GM06990 (cell line): ENCODE measurements at regions not wholly inside any gene's neighbourhood (a gene's known extent, or its start where the extent isn't known, plus 50 kb on each side); places are given as distances from the start of the nearest gene placed in this dataset.

Experiments
- DNase-seq: peaks from one replicate; pipeline ENCODE4 v3.0.0-alpha.2; 2011; ENCODE audit not compliant: insufficient read length; ENCODE audit errors: extremely low read depth
- H3K27me3 ChIP-seq: replicated peaks from 2 replicates; pipeline ENCODE4 v1.6.0; 2011; ENCODE audit warnings: low read length; ENCODE audit not compliant: control insufficient read depth, insufficient read depth
- H3K36me3 ChIP-seq: 2 replicates; pipeline ENCODE4 v1.5.1; 2011; ENCODE audit warnings: low read length; ENCODE audit not compliant: control insufficient read depth, insufficient read depth
- H3K4me3 ChIP-seq: replicated peaks from 2 replicates; pipeline ENCODE4 v1.5.1; 2011; ENCODE audit warnings: low read depth, mild to moderate bottlenecking, control low read depth, low read length
- CTCF ChIP-seq: IDR thresholded peaks from 2 replicates; pipeline ENCODE4 v1.5.1; 2011; ENCODE audit warnings: low read length, control low read depth, mild to moderate bottlenecking, inconsistent platforms; ENCODE audit not compliant: insufficient read depth, poor library complexity, severe bottlenecking

DNA sequence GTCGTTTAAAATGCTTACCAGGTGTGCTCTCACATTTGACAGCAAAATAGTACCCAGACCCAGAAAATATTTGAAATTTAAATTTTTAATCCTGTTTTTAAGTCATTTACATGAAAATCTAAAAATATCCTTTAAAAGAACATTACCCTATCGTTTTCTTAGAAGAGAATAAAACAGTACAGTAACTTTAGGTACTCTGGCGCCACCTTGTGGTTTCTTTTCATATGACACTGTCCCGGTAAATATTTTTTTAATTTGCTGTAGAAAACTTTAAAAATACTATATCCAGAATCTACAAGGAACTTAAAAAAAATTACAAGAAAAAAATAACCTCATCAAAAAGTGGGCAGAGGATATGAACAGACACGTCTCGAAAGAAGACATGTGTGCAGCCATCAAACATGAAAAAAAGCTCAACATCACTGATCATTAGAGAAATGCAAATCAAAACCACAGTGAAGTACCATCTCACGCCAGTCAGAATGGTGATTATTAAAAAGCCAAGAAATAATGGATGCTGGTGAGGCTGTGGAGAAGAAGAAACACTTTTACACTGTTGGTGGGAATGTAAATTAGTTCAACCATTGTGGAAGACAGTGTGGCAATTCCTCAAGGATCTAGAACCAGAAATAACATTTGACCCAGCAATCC, 129.2 kb downstream of the RGS21 start:
- TF ChIP-seq CTCF = peak; percentile 69
- H3K4me3 ChIP-seq = no peak overlapping the region
- H3K27me3 ChIP-seq = no peaks in the 10 kb centered on the region; the same call in none of the 2 replicates
- H3K36me3 ChIP-seq = no peaks in the 10 kb centered on the region
- no peak for DNase-seq

DNA sequence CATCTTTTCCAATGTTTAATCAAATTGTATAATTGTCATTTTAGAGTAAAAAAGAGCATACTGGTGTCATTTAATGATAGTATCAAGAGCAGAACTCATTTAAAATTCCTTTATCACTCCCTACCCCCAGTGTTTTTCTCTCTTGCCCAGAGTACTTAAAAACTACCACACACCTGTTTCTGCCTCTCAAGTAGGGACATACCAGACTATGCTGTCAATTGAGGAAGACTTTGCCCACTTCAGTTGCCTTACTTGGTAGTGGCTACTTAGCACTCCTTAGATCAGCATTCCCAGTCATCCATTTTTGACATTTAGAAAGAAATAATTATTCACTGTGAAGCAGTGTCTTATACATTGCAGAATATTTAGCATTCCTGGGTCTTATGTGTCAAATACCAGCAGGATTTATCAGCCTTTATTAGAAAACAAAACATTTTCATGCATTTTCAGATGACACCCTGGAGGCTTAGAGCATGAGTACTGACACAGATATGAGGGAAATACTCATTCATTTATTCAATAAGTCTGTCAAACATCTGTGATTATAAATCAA, 127.5 kb upstream of the RGS1 start:
- no peaks in the 10 kb centered on the region for H3K36me3 ChIP-seq
- TF ChIP-seq CTCF = no peak
- DNase-seq = no peak
- H3K27me3 ChIP-seq = no peaks in the 10 kb centered on the region; the same call in none of the 2 replicates
- H3K4me3 ChIP-seq = no peak overlapping the region

DNA sequence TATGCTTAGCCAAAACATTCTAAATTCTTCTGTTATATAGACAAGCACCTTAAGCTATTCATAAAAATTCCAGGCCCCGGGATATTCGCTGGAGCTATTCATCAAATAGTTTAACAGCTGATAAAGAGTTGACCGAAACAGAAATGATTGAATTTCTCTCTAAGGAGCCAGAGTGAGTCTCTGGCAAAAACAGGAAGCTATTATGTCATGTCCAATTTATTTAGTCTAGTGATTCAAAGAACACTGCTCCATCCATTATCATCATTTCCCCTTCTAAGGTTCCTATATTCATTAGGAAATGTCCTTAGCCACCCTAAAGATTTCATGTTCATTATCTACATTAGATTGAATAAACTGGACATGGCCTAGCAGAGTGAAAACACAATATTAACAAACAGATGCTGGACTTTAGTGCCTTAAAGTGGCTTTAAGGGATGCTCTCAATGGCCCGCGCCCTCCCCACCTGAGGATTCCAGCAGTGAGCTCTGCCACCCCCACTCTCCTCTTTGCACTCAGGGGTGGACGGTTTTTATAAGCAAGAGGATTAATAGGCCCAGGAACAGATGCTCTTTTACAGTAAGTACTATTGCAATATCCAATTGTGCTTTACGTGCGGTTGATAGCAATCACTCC, 122.1 kb upstream of the RGS1 start:
- no peaks in the 10 kb centered on the region; the same call in none of the 2 replicates for H3K27me3 ChIP-seq
- no peak for TF ChIP-seq CTCF
- no peak for DNase-seq
- no peaks in the 10 kb centered on the region for H3K36me3 ChIP-seq
- H3K4me3 ChIP-seq = no peak overlapping the region

DNA sequence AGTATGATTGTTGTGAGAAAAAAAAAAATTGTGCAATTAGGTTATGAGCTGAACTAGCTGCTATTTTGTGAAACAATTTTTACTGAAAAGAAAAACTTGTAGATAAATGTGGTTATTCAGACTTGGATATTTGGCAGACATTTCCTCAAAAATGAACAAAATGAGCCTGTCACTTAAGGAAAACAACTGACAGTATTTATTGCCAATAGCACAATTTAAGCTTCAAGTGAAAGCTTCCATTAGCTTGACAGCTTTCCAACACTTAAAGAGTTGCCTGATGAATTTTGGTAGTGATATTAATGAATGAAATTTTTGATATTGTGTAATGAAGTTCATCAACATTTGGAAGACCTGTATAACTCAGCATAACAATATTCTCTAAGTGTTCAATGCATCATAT, 116.1 kb upstream of the RGS1 start:
- H3K27me3 ChIP-seq = no peaks in the 10 kb centered on the region
- no peak for TF ChIP-seq CTCF
- no peaks in the 10 kb centered on the region for H3K36me3 ChIP-seq
- no peak for DNase-seq
- no peak overlapping the region for H3K4me3 ChIP-seq

- DNase-seq = no peak
- Histone ChIP-seq H3K4me3 (no peak overlapping the region), H3K36me3 (no peaks in the 10 kb centered on the region), H3K27me3 (no peaks in the 10 kb centered on the region)
- TF ChIP-seq CTCF = no peak
These were observed 113.9 kb upstream of the RGS1 start for GRCh38 chr1:192461684-192462083.
